K562 (cell line): ENCODE measurements at regions not wholly inside any gene's neighbourhood (a gene's known extent, or its start where the extent isn't known, plus 50 kb on each side); places are given as distances from the start of the nearest gene placed in this dataset.

Experiments
- ADNP ChIP-seq: fragments of 200-800 bp; sonication (Bioruptor generic); IDR thresholded peaks from 2 replicates; pipeline ENCODE4 v1.6.1; 2016; ENCODE audit warnings: missing genetic modification characterization, missing compliant biosample characterization
- FOXO4 ChIP-seq: fragments of 450-650 bp; formaldehyde crosslinking; IDR thresholded peaks from 2 replicates; pipeline ENCODE4 v1.4.0; 2020; ENCODE audit warnings: mild to moderate bottlenecking, moderate library complexity
- GTF2F1 ChIP-seq: IDR thresholded peaks from 2 replicates; pipeline ENCODE4 v1.6.1; 2011; ENCODE audit warnings: low read depth, low read length, improper control_type of control experiment
- HDAC3 ChIP-seq: fragments of 450-650 bp; IDR thresholded peaks from 2 replicates; pipeline ENCODE4 v1.6.1; 2018; ENCODE audit warnings: borderline replicate concordance, mild to moderate bottlenecking, moderate library complexity; ENCODE audit not compliant: partially characterized antibody
- HDAC6 ChIP-seq: IDR thresholded peaks from 2 replicates; pipeline ENCODE4 v1.6.1; 2012; ENCODE audit warnings: low read depth, mild to moderate bottlenecking, control low read depth, inconsistent platforms, low read length, moderate library complexity
- MTF1 ChIP-seq: fragments of 250-450 bp; sonication (Bioruptor Pico); IDR thresholded peaks from 2 replicates; pipeline ENCODE4 v1.9.0; 2021; ENCODE audit warnings: moderate library complexity, mild to moderate bottlenecking, inconsistent platforms, borderline replicate concordance
- RFX5 ChIP-seq: IDR thresholded peaks from 2 replicates; pipeline ENCODE4 v1.6.1; 2011; ENCODE audit warnings: low read depth, mild to moderate bottlenecking, improper control_type of control experiment, low read length
- ZNF12 ChIP-seq: sonication (generic); formaldehyde crosslinking; IDR thresholded peaks from 2 replicates; pipeline ENCODE4 v1.4.0; 2020; ENCODE audit warnings: mild to moderate bottlenecking, missing genetic modification reagents
- ZNF324 ChIP-seq: fragments of 250-450 bp; sonication (Bioruptor Pico); IDR thresholded peaks from 2 replicates; pipeline ENCODE4 v1.4.0; 2020; ENCODE audit warnings: mild to moderate bottlenecking
- TF ChIP-seq, protein P1 (sequence below): fragments of 200-600 bp; sonication (generic); IDR thresholded peaks from one replicate; pipeline ENCODE4 v1.6.1; 2012; ENCODE audit warnings: mild to moderate bottlenecking, low read depth, low read length, inconsistent platforms
- TF ChIP-seq, protein P2 (sequence below): sonication (generic); formaldehyde crosslinking; IDR thresholded peaks from 2 replicates; pipeline ENCODE4 v1.4.0; 2020; ENCODE audit warnings: mild to moderate bottlenecking, missing genetic modification reagents

DNA sequence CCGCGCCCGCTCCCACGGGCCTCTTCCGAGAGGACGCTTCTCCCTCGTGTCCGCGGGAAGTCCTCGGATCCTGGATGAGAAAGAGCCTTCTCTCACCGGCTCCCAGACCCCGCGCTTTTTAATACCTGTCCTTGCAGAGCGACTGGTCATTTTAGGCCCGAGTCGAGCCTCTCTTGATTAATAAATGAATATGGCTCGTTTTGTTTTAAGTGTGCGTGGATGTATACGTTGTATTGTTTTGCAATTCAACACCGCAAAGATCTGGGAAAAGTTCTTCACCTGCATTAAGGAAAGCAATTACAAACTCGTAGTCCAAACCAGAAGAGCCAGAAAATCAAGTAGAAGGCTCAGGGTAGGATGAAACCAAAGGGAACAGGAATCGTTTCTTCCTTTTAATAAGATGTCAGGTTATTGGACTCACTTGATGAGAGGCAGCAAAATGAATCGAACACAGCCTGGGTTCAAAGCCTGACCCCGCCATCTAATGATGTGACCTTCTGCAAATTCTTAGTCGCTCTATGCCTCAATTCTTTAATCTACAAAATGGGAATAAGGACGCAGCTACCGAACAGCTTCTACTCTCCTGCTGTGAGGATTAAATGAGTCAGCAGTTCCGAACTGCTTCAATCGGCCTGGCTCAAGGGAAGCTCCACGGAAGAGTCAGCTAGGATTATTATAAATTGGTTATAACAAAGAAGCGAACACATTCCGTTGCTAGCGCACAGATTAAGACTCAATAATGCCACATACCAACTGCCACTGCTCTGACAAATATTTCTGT is 277.8 kb upstream of the NEBL start (continued):
- TF ChIP-seq MTF1: no peak
- TF ChIP-seq, protein P1, sequence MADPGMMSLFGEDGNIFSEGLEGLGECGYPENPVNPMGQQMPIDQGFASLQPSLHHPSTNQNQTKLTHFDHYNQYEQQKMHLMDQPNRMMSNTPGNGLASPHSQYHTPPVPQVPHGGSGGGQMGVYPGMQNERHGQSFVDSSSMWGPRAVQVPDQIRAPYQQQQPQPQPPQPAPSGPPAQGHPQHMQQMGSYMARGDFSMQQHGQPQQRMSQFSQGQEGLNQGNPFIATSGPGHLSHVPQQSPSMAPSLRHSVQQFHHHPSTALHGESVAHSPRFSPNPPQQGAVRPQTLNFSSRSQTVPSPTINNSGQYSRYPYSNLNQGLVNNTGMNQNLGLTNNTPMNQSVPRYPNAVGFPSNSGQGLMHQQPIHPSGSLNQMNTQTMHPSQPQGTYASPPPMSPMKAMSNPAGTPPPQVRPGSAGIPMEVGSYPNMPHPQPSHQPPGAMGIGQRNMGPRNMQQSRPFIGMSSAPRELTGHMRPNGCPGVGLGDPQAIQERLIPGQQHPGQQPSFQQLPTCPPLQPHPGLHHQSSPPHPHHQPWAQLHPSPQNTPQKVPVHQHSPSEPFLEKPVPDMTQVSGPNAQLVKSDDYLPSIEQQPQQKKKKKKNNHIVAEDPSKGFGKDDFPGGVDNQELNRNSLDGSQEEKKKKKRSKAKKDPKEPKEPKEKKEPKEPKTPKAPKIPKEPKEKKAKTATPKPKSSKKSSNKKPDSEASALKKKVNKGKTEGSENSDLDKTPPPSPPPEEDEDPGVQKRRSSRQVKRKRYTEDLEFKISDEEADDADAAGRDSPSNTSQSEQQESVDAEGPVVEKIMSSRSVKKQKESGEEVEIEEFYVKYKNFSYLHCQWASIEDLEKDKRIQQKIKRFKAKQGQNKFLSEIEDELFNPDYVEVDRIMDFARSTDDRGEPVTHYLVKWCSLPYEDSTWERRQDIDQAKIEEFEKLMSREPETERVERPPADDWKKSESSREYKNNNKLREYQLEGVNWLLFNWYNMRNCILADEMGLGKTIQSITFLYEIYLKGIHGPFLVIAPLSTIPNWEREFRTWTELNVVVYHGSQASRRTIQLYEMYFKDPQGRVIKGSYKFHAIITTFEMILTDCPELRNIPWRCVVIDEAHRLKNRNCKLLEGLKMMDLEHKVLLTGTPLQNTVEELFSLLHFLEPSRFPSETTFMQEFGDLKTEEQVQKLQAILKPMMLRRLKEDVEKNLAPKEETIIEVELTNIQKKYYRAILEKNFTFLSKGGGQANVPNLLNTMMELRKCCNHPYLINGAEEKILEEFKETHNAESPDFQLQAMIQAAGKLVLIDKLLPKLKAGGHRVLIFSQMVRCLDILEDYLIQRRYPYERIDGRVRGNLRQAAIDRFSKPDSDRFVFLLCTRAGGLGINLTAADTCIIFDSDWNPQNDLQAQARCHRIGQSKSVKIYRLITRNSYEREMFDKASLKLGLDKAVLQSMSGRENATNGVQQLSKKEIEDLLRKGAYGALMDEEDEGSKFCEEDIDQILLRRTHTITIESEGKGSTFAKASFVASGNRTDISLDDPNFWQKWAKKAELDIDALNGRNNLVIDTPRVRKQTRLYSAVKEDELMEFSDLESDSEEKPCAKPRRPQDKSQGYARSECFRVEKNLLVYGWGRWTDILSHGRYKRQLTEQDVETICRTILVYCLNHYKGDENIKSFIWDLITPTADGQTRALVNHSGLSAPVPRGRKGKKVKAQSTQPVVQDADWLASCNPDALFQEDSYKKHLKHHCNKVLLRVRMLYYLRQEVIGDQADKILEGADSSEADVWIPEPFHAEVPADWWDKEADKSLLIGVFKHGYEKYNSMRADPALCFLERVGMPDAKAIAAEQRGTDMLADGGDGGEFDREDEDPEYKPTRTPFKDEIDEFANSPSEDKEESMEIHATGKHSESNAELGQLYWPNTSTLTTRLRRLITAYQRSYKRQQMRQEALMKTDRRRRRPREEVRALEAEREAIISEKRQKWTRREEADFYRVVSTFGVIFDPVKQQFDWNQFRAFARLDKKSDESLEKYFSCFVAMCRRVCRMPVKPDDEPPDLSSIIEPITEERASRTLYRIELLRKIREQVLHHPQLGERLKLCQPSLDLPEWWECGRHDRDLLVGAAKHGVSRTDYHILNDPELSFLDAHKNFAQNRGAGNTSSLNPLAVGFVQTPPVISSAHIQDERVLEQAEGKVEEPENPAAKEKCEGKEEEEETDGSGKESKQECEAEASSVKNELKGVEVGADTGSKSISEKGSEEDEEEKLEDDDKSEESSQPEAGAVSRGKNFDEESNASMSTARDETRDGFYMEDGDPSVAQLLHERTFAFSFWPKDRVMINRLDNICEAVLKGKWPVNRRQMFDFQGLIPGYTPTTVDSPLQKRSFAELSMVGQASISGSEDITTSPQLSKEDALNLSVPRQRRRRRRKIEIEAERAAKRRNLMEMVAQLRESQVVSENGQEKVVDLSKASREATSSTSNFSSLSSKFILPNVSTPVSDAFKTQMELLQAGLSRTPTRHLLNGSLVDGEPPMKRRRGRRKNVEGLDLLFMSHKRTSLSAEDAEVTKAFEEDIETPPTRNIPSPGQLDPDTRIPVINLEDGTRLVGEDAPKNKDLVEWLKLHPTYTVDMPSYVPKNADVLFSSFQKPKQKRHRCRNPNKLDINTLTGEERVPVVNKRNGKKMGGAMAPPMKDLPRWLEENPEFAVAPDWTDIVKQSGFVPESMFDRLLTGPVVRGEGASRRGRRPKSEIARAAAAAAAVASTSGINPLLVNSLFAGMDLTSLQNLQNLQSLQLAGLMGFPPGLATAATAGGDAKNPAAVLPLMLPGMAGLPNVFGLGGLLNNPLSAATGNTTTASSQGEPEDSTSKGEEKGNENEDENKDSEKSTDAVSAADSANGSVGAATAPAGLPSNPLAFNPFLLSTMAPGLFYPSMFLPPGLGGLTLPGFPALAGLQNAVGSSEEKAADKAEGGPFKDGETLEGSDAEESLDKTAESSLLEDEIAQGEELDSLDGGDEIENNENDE: no peak
- TF ChIP-seq HDAC6: no peak
- TF ChIP-seq FOXO4: no peak
- TF ChIP-seq ZNF12 (CRISPR knock-in tag): no peak
- peak; percentile 85 for TF ChIP-seq ADNP (tag)
- no peak for TF ChIP-seq HDAC3
- TF ChIP-seq ZNF324: no peak
- no peak for TF ChIP-seq RFX5
- TF ChIP-seq, protein P2, sequence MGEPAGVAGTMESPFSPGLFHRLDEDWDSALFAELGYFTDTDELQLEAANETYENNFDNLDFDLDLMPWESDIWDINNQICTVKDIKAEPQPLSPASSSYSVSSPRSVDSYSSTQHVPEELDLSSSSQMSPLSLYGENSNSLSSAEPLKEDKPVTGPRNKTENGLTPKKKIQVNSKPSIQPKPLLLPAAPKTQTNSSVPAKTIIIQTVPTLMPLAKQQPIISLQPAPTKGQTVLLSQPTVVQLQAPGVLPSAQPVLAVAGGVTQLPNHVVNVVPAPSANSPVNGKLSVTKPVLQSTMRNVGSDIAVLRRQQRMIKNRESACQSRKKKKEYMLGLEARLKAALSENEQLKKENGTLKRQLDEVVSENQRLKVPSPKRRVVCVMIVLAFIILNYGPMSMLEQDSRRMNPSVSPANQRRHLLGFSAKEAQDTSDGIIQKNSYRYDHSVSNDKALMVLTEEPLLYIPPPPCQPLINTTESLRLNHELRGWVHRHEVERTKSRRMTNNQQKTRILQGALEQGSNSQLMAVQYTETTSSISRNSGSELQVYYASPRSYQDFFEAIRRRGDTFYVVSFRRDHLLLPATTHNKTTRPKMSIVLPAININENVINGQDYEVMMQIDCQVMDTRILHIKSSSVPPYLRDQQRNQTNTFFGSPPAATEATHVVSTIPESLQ (CRISPR knock-in tag): no peak
- no peak for TF ChIP-seq GTF2F1
